ENCODE measurements at regions not wholly inside any gene's neighbourhood (a gene's known extent, or its start where the extent isn't known, plus 50 kb on each side); places are given as distances from the start of the nearest gene placed in this dataset.
"Not testable (repeated sequence)": the region's sequence is repeated elsewhere in the genome, so short reads cannot be mapped to it uniquely, and the experiment has no call there.

DNA sequence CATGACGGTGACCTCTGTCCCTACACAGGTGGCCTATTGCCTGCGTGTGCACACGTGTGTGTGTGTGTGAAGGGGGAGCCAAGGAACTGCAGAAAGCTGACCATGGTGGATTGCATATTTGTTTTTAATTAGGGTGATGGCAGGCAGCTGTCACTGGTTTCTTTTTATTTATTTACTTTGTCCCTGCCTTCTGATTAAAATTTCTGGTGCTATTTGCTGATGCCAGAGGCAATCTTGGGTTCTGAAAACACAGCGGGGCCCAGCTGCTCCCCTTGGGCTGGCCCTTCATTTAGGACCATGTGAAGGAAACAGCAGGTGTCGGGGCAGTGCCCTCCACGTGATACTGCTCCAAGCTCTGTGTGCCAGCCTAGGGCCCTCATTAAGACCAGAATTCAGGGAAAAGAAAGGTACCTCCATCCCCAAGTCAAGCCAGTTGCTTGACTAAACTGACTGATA, 71.3 kb upstream of the PODXL start:
- no peak for DNase-seq

GRCh38 chr7:131626643-131627042, 70.2 kb upstream of the PODXL start:
- no peak for DNase-seq

DNA sequence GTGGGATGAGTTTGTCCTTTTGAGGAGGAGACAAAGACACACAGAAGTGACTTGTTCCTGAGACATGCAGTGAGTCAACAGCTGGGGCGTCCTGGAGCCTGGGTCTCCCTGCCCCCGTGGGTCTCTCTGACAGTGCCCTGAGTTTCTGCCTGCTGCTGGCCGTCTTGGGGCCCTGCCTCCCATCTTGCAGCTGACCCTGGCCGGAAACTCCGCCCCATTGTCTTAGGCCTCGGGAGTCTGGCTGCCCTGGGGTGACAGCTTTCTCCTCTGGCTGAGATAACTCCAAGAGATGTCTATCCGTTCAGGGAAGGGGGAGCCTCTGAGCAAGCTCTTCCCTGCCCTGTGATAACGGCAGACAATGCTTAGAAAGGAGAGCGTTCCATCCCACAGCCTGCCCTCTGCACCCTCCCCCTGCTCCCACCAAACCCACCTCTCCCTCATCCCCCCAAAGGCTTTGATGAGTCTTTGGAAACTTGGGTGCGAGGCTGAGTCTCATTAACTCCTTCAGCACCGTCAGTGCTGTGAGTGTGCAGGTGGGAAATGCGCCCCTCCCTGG, 69.5 kb upstream of the PODXL start:
- DNase-seq: no peak

GRCh38 chr7:131625345-131625744, 68.9 kb upstream of the PODXL start:
- DNase-seq: not testable (repeated sequence)

DNA sequence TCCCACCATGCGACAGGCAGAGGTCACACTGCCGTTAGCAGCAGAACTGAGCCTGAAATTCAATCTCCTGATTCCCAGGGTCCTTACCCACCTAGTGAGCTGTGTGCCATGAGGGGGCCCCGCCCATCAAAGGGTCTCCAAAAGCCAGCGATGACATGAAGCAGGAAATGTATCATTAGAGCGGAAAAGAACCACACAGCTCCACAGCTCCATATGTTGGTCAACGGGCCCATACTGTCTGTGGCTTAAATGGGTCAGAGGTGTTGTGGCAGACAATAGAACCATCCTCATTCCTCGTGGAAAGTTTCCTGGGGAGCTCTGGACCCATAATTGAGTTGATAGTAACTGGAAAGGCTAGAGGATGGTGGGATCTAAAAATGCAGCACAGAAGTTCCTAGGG, 68.1 kb upstream of the PODXL start:
- no peak for DNase-seq

GRCh38 chr7:131623154-131623553, 66.7 kb upstream of the PODXL start:
- DNase-seq: no peak

DNA sequence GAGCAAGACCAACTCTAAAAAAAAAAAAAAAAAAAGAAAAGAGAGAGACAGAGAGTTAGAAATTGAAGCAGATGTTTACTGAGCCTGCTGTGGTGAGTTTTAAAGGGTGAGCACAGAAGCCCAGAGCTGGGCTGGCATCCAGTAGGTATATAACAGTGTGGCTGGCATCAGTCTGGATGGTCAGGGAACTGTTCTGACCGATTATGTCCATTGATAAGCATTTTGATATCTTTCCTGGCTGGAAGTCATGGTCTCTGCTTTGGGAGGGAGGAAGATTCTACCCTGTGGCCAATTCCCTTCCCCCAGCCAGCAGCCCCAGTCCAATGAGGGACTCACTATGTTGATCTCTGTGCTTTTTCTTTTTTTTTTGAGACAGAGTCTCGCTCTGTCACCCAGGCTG, 65.2 kb upstream of the PODXL start:
- DNase-seq: no peak

GRCh38 chr7:131620673-131621609, 64.5 kb upstream of the PODXL start:
- no peak for DNase-seq

- no peak for DNase-seq
Observed at GRCh38 chr7:131619336-131620305, 63.2 kb upstream of the PODXL start.

GRCh38 chr7:131618391-131618790, 62.0 kb upstream of the PODXL start:
- no peak for DNase-seq

- no peak for DNase-seq
Observed at GRCh38 chr7:131616487-131617200, 60.2 kb upstream of the PODXL start.

DNA sequence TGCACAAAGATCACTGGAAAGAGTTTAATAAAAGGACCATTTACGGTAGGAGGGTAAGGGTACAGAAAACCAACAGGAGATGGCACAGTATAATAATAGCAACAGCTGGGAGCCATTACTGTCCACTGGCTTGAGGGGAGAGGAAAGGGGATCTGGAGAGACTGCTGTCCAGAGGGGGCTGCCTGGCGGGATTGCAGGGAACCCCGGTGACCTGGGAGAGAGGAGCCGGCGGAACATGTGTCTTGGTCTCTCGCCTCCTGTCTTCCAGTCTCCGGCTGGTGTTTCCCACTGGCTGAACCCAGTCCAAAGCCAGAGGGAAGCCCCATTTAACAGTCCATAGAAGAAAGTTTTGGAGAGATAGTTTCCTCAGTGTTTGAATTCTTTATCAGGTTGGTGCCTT, 57.5 kb upstream of the PODXL start:
- DNase-seq: no peak

- no peak for DNase-seq
Observed at GRCh38 chr7:131610007-131610406, 53.6 kb upstream of the PODXL start.

- no peak for DNase-seq
Observed at GRCh38 chr7:131608116-131608500, 51.7 kb upstream of the PODXL start.

DNA sequence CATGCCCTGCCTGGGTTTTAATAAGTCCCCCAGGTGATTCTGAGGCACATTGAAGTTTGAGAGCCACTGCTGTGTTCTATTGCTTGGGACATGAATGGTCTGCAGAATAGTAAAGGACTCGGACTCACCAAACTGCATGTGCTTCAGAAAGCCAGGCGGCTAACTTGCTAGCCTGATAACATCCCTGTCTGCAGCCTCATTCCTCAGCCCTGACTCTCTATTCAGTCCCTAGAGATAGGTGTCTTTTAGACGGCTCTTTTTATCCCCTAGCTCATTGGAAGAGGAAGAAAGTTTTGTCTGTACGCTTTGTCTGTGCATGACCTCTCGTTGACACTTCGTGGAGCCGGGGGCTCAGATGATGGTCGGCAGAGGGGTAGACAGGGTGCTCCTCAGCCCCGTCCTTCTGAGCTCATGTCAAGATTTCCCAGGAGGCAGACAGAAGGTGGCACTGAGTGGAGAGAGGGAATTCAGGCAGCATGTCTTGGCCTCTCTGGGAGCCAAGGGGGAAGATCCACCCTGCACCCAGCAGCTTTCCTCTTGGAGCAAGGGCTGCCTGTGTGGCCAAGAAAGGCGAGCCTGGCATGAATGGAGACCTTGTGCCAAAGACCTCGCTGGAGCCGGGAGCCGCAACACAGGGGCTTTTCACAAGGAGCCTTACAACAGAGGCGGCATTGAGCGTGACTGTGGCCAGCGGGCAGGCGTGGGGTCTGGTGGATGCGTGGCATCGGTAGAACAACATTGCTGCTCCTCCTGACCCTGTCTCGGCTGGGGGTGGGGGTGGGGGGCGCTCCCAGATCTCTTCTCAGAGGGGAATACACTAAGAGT, 51.1 kb upstream of the PODXL start:
- no peak for DNase-seq

- DNase-seq: peak; percentile 21 to 29
Observed at GRCh38 chr7:131606346-131607290, 50.2 kb upstream of the PODXL start.

Measured in AML-193 (cell line).